ENCODE measurements at regions not wholly inside any gene's neighbourhood (a gene's known extent, or its start where the extent isn't known, plus 50 kb on each side); places are given as distances from the start of the nearest gene placed in this dataset.

DNA sequence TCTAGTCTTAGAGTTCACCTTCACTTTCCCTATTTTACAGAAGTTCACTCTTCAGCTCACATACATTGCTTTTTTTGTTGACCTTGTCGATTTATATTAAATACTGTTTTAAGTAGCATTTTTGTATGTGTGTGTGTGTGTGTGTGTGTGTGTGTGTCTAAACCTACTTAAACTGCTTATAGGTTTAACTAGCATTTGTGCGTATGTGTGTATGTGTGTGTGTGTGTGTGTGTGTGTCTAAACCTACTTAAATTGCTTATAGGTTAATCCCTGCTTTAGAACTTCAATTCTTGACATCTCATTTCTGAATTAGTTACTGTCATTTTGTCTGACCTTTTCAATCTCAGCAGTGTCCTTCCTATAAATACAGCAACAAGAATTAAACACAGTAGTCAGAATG lies 254.8 kb upstream of the EPHA3 start (continued):
- TF ChIP-seq, protein P1, sequence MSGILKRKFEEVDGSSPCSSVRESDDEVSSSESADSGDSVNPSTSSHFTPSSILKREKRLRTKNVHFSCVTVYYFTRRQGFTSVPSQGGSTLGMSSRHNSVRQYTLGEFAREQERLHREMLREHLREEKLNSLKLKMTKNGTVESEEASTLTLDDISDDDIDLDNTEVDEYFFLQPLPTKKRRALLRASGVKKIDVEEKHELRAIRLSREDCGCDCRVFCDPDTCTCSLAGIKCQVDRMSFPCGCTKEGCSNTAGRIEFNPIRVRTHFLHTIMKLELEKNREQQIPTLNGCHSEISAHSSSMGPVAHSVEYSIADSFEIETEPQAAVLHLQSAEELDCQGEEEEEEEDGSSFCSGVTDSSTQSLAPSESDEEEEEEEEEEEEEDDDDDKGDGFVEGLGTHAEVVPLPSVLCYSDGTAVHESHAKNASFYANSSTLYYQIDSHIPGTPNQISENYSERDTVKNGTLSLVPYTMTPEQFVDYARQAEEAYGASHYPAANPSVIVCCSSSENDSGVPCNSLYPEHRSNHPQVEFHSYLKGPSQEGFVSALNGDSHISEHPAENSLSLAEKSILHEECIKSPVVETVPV (CRISPR knock-in tag; IDR thresholded peaks at IDR 0.05) = no peak
- TF ChIP-seq ZNF8 (CRISPR knock-in tag; IDR thresholded peaks at IDR 0.05) = no peak
- TF ChIP-seq ZNF70 (CRISPR knock-in tag; IDR thresholded peaks at IDR 0.05) = no peak
- TF ChIP-seq ARNTL (CRISPR knock-in tag; IDR thresholded peaks at IDR 0.05; ENCODE audit: borderline replicate concordance, low read depth) = no peak
- TF ChIP-seq RARB (CRISPR knock-in tag; IDR thresholded peaks at IDR 0.05) = no peak
- TF ChIP-seq, protein P2, sequence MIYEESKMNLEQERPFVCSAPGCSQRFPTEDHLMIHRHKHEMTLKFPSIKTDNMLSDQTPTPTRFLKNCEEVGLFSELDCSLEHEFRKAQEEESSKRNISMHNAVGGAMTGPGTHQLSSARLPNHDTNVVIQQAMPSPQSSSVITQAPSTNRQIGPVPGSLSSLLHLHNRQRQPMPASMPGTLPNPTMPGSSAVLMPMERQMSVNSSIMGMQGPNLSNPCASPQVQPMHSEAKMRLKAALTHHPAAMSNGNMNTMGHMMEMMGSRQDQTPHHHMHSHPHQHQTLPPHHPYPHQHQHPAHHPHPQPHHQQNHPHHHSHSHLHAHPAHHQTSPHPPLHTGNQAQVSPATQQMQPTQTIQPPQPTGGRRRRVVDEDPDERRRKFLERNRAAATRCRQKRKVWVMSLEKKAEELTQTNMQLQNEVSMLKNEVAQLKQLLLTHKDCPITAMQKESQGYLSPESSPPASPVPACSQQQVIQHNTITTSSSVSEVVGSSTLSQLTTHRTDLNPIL (CRISPR knock-in tag; IDR thresholded peaks at IDR 0.05; ENCODE audit: low read depth) = no peak
- no peak for TF ChIP-seq PPARA (CRISPR knock-in tag; IDR thresholded peaks at IDR 0.05; ENCODE audit: borderline replicate concordance)
- TF ChIP-seq ZFP3 (CRISPR knock-in tag; IDR thresholded peaks at IDR 0.05) = no peak

DNA sequence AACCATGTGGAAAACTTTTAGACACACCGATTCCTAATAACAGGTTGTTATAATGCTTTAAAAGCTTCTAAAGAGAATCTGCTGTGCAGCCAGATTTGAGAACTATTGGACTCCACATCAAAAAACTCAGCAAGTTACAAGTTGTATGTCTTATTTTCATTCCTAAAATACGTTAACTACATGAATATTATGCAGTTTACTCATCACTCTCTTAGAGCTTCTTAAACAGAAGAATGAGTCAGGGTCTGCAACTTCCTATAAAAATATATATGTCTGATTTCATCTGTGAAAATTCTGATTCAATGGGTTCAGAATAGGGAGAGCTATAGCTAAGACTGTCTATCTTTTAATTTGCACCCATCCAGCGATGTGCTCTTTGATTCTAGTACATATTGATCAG lies 244.2 kb upstream of the EPHA3 start:
- no peak for ATAC-seq
- TF ChIP-seq, protein P1 (CRISPR knock-in tag; IDR thresholded peaks at IDR 0.05) = no peak
- TF ChIP-seq ZFP30 (CRISPR knock-in tag; IDR thresholded peaks at IDR 0.05) (no peak), SNAI2 (CRISPR knock-in tag; IDR thresholded peaks at IDR 0.05) (no peak), ZNF70 (CRISPR knock-in tag; IDR thresholded peaks at IDR 0.05) (no peak), CSDC2 (CRISPR knock-in tag; IDR thresholded peaks at IDR 0.05) (no peak), ZNF8 (CRISPR knock-in tag; IDR thresholded peaks at IDR 0.05) (no peak), RARB (CRISPR knock-in tag; IDR thresholded peaks at IDR 0.05) (no peak), ZNF565 (CRISPR knock-in tag; conservative IDR thresholded peaks at IDR 0.05; ENCODE audit: low read depth) (no peak), ISL1 (CRISPR knock-in tag; IDR thresholded peaks at IDR 0.05) (no peak), ESRRG (CRISPR knock-in tag; IDR thresholded peaks at IDR 0.05) (no peak), GLIS3 (CRISPR knock-in tag; IDR thresholded peaks at IDR 0.05) (no peak), PPARA (CRISPR knock-in tag; IDR thresholded peaks at IDR 0.05; ENCODE audit: borderline replicate concordance) (no peak), TCF4 (CRISPR knock-in tag; IDR thresholded peaks at IDR 0.05; ENCODE audit: borderline replicate concordance) (no peak), BACH2 (CRISPR knock-in tag; IDR thresholded peaks at IDR 0.05; ENCODE audit: borderline replicate concordance) (no peak), OSR1 (CRISPR knock-in tag; IDR thresholded peaks at IDR 0.05) (no peak)
- TF ChIP-seq, protein P2 (CRISPR knock-in tag; IDR thresholded peaks at IDR 0.05; ENCODE audit: low read depth) = no peak
- TF ChIP-seq, protein P3, sequence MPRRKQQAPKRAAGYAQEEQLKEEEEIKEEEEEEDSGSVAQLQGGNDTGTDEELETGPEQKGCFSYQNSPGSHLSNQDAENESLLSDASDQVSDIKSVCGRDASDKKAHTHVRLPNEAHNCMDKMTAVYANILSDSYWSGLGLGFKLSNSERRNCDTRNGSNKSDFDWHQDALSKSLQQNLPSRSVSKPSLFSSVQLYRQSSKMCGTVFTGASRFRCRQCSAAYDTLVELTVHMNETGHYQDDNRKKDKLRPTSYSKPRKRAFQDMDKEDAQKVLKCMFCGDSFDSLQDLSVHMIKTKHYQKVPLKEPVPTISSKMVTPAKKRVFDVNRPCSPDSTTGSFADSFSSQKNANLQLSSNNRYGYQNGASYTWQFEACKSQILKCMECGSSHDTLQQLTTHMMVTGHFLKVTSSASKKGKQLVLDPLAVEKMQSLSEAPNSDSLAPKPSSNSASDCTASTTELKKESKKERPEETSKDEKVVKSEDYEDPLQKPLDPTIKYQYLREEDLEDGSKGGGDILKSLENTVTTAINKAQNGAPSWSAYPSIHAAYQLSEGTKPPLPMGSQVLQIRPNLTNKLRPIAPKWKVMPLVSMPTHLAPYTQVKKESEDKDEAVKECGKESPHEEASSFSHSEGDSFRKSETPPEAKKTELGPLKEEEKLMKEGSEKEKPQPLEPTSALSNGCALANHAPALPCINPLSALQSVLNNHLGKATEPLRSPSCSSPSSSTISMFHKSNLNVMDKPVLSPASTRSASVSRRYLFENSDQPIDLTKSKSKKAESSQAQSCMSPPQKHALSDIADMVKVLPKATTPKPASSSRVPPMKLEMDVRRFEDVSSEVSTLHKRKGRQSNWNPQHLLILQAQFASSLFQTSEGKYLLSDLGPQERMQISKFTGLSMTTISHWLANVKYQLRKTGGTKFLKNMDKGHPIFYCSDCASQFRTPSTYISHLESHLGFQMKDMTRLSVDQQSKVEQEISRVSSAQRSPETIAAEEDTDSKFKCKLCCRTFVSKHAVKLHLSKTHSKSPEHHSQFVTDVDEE (CRISPR knock-in tag; IDR thresholded peaks at IDR 0.05) = no peak
- TF ChIP-seq, protein P4, sequence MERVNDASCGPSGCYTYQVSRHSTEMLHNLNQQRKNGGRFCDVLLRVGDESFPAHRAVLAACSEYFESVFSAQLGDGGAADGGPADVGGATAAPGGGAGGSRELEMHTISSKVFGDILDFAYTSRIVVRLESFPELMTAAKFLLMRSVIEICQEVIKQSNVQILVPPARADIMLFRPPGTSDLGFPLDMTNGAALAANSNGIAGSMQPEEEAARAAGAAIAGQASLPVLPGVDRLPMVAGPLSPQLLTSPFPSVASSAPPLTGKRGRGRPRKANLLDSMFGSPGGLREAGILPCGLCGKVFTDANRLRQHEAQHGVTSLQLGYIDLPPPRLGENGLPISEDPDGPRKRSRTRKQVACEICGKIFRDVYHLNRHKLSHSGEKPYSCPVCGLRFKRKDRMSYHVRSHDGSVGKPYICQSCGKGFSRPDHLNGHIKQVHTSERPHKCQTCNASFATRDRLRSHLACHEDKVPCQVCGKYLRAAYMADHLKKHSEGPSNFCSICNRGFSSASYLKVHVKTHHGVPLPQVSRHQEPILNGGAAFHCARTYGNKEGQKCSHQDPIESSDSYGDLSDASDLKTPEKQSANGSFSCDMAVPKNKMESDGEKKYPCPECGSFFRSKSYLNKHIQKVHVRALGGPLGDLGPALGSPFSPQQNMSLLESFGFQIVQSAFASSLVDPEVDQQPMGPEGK (CRISPR knock-in tag; IDR thresholded peaks at IDR 0.05; ENCODE audit: borderline replicate concordance) = no peak
- TF ChIP-seq, protein P5, sequence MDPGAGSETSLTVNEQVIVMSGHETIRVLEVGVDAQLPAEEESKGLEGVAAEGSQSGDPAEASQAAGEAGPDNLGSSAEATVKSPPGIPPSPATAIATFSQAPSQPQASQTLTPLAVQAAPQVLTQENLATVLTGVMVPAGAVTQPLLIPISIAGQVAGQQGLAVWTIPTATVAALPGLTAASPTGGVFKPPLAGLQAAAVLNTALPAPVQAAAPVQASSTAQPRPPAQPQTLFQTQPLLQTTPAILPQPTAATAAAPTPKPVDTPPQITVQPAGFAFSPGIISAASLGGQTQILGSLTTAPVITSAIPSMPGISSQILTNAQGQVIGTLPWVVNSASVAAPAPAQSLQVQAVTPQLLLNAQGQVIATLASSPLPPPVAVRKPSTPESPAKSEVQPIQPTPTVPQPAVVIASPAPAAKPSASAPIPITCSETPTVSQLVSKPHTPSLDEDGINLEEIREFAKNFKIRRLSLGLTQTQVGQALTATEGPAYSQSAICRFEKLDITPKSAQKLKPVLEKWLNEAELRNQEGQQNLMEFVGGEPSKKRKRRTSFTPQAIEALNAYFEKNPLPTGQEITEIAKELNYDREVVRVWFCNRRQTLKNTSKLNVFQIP (CRISPR knock-in tag; IDR thresholded peaks at IDR 0.05; ENCODE audit: borderline replicate concordance, low read depth) = no peak

All from SK-N-SH treated with all-trans-retinoic acid at 6 μM for 48 hours (cell line).